GM13976 (cell line): ENCODE measurements at regions not wholly inside any gene's neighbourhood (a gene's known extent, or its start where the extent isn't known, plus 50 kb on each side); places are given as distances from the start of the nearest gene placed in this dataset.

Source experiments
- DNase-seq: peaks from one replicate; pipeline ENCODE4 v3.0.0; 2012; ENCODE audit warnings: low spot score
- CTCF ChIP-seq: IDR thresholded peaks from 2 replicates; pipeline ENCODE4 v1.5.1; 2012; ENCODE audit warnings: borderline replicate concordance, mild to moderate bottlenecking; ENCODE audit not compliant: insufficient read depth; ENCODE audit errors: extremely low read depth, missing control alignments, control extremely low read depth
- in situ Hi-C: fragments of 300-500 bp; cut with MboI; formaldehyde crosslinking; loops from one replicate; pipeline ENCODE4 v1.12.0; 2022; ENCODE audit warnings: low sequenced_read_pairs, mixed read lengths, inconsistent platforms; ENCODE audit not compliant: unreplicated experiment

- in situ Hi-C loops, result no loop called here
- no peak for TF ChIP-seq CTCF
- DNase-seq, result peak; percentile 74
These were observed 163.3 kb downstream of the RHOU start for GRCh38 chr1:228898582-228898992.

GRCh38 chr1:228899421-228899956 lies 164.2 kb downstream of the RHOU start:
- in situ Hi-C loops, result no loop called here
- no peak for DNase-seq
- TF ChIP-seq CTCF, result no peak

- DNase-seq, result no peak
- no peak for TF ChIP-seq CTCF
- in situ Hi-C loops, result no loop called here
These were observed 165.0 kb downstream of the RHOU start for GRCh38 chr1:228900099-228900885.

- in situ Hi-C loops, result no loop called here
- DNase-seq, result no peak
- no peak for TF ChIP-seq CTCF
These were observed 165.7 kb downstream of the RHOU start for GRCh38 chr1:228900886-228901392.

- TF ChIP-seq CTCF, result no peak
- in situ Hi-C loops, result no loop called here
- DNase-seq, result no peak
These were observed 166.8 kb downstream of the RHOU start for GRCh38 chr1:228901936-228902681.

GRCh38 chr1:228902781-228903433 lies 167.6 kb downstream of the RHOU start:
- no peak for DNase-seq
- in situ Hi-C loops, result no loop called here
- no peak for TF ChIP-seq CTCF
